ENCODE measurements at regions not wholly inside any gene's neighbourhood (a gene's known extent, or its start where the extent isn't known, plus 50 kb on each side); places are given as distances from the start of the nearest gene placed in this dataset.

DNA sequence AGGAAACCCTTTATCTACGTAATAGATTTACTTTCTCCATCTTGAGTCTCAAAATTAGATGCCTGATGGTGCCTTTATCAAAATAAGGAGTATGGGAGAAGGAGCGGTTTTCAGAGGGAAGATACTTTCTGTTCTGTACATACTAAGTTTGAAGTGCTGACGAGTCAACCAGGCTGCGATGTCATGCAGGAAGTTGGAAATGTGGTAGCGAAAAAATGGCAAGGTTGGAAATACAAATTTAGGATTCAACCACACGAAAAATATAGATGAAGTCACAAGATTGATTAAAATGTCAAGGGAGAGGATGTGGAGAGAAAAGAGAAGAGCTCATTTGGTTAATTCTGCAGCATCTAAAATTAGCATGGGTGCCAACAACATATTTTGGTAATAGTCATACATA lies 129.5 kb downstream of the FOXD1 start:
- TF ChIP-seq POLR2A (IDR thresholded peaks at IDR 0.05), result no peak
- TF ChIP-seq, protein P1, sequence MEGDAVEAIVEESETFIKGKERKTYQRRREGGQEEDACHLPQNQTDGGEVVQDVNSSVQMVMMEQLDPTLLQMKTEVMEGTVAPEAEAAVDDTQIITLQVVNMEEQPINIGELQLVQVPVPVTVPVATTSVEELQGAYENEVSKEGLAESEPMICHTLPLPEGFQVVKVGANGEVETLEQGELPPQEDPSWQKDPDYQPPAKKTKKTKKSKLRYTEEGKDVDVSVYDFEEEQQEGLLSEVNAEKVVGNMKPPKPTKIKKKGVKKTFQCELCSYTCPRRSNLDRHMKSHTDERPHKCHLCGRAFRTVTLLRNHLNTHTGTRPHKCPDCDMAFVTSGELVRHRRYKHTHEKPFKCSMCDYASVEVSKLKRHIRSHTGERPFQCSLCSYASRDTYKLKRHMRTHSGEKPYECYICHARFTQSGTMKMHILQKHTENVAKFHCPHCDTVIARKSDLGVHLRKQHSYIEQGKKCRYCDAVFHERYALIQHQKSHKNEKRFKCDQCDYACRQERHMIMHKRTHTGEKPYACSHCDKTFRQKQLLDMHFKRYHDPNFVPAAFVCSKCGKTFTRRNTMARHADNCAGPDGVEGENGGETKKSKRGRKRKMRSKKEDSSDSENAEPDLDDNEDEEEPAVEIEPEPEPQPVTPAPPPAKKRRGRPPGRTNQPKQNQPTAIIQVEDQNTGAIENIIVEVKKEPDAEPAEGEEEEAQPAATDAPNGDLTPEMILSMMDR (IDR thresholded peaks at IDR 0.05), result no peak

Measured in ovary (tissue), 3 donors.